ENCODE measurements at regions not wholly inside any gene's neighbourhood (a gene's known extent, or its start where the extent isn't known, plus 50 kb on each side); places are given as distances from the start of the nearest gene placed in this dataset.
A peak's percentile ranks its signal among the peaks of the same experiment; 100 is the strongest.

DNA sequence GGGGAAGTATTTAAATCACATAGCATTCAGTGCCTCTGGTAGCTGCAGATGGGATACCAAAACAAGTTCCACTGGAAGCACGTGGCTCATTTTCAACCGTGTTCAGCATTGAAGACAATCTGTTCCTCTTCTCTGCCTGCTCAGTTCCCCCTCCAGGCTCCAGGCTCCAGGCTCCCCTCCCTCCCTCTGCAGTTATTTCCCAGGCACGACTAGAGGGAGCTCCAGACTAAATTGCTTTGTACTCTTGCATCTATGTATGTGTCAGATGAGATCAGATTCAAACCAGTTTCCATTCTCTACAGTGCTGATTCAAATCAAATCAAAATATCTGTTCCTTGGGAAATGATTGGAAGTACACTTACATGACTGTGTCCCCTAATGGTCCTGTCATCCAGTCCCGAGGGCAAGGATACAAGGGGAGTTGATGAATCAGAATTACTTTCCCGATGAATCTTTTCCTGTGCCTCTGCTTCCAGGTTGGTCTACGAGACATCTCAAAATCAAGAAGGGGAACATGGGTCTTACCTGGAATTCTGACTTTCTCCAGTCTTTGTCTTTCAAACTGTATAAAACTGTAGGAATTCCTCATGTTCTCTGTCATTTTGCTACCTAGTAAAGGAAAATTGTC, 600.5 kb downstream of the EDEM1 start:
- ATAC-seq: peak; percentile 79
- no peak for DNase-seq (ENCODE audit: low spot score)

DNA sequence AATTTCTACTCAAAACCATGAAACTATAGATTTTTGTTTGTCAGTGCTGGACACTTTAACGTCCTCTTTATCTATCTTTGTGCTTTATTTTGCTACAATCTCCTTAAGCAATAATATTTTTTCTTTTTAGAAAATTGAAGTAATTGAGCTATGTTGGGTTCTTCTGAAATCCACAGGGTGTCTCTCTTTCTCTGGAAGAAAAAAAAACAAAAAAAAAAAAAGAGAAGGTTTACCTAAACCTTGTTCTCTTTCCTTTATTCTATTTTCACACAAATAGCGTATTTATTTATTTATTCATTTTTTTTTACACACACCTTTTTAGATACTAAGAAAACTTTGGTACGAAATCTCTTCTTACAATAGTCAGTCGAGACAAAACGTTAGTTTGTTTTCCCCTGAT, 601.0 kb downstream of the EDEM1 start:
- no peak for ATAC-seq
- no peak for DNase-seq (ENCODE audit: low spot score)

DNA sequence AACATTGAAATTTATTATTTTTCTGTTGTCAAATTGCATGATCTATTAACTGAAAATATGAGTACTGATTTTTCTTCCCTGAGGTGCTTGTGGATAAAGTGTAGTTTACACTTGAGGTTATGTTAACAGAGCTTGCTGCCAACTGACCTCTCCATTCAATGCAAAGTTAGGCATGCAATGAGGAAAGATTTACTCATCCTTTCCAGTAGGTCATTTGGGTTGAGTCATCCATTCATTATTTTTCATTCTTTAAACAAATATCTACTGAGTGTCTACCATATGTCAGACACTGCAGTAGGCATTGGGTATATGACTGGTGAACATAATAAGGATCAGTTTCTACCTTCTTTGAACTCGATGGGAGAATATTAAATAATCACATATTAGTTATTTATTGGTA, 604.1 kb downstream of the EDEM1 start:
- ATAC-seq: no peak
- no peak for DNase-seq (ENCODE audit: low spot score)

DNA sequence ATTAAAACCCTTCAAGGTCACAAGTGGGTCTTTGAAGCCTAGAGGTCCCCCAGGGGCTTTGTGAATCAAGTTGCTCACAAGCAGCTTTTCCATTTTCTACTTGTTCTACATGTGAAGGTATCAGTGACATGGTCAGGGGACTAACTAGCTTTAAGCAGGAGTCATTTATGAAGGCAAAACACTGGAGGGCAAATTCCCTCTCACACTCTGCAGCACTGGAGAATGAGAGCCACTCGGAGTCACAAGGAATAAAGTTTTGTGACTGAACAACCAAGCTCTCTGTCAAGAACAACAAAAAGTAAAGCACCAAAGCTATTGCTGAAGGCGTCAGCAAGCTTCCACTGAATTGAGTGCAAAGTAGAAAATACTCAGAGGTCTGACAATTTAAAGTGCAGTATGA, 609.0 kb downstream of the EDEM1 start:
- DNase-seq (ENCODE audit: low spot score) (no peak), ATAC-seq (no peak)

DNA sequence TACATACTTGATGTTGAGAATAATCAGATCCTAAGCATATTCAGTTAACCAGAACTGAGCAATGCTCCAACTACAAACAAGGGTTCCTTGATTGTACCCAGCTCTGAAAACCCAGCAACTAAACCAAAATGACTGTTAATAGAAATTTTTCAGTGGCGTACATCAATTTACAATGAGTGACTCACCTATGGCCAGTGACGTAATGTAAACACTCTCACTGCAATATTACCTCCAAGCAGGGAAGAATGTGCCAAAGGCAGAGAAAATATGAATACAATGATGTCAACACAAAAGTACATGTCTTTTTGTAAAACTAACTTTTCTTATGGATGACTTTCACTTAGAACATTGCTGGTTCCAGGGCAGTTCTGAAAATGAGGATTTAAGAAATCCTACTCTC, 611.3 kb downstream of the EDEM1 start:
- no peak for DNase-seq (ENCODE audit: low spot score)
- ATAC-seq: no peak

DNA sequence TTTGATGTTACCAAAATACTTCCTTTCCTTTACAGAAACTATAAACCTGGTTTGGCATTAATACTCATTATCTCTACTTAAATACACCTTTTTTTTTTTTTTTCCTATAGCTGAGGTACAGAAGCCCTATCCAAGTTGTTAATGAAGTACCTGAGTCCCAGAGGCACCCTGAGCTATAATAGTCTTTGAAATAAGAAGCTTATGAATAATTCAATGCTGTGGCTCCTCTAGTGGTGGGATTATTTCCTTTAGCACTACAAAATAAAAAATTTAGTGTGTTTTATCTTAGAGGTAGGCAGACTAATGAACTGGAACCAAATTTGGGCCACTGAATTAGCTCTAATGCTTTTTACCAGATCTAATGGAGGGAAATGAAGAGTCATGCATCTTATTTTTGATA, 611.9 kb downstream of the EDEM1 start:
- DNase-seq (ENCODE audit: low spot score): no peak
- ATAC-seq: no peak

DNA sequence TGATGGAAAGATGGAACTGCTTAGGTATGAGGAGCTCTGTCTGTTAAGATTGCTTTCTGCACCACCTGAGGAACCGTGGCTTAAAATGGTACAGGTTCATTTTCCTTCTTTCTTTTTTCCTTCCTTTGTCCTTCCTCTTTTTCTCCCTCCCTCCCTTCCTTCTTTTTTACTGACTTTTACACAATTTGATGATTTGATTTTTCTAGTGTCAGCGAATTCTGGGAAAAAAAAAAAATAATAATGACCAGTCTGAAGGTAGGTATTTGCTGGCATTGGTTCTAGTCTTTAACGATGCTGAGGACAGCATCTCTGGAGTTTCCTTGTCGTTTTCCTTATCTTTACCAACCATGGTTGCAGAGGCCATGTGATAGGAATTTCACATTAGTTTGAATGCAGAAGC, 613.5 kb downstream of the EDEM1 start:
- no peak for ATAC-seq
- no peak for DNase-seq (ENCODE audit: low spot score)

DNA sequence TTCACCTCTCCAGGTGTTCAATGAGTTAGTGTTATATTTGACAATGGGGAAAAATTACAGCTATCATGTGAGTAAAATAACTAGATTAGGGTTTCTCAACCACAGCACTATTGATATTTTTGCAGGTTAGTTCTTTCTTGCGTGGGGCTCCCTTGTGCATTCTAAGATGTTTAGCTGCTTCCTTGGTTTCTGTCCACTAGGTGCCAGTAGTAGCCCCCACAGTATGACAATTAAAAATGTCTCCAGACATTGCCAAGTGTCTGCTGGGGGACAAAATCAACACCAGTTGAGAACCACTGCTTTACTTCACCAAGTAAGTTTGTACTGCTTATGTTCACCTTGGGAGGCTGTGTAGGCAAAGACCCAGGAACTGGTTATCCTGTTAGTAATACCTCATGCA, 618.7 kb downstream of the EDEM1 start:
- DNase-seq (ENCODE audit: low spot score) (no peak), ATAC-seq (peak; percentile 34)

DNA sequence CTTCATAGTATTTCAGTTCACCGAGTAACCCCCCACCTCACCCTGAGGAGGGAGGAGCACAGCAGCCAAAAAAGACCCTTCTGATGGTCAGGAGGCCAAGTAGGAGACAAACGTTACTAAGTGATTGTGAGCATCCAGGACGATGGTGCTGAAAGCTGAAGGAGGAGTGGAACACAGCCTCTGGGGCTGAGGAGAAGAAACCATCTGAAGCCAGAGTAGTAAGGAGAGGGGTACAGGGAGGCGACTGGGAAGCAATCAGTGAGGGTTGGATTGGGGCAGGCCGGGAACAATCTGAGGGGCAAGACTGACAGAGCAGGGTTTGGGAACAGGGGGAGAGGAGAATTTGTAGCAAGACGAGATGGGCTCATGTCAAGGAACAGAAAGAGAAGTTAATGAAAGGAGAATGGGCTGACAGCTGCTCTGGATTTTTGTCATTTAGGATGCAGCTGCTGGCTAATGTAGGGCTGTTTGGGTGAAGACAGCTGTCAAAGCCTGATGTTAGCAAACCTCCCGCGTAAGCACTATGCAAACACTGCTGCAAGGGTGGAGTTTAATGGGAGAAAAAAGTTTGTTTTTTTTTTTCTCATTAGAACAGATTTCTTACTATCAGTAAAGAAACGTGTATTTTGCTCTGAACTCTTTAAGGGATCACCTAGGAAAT, 622.2 kb downstream of the EDEM1 start:
- DNase-seq (ENCODE audit: low spot score): no peak
- ATAC-seq: no peak

DNA sequence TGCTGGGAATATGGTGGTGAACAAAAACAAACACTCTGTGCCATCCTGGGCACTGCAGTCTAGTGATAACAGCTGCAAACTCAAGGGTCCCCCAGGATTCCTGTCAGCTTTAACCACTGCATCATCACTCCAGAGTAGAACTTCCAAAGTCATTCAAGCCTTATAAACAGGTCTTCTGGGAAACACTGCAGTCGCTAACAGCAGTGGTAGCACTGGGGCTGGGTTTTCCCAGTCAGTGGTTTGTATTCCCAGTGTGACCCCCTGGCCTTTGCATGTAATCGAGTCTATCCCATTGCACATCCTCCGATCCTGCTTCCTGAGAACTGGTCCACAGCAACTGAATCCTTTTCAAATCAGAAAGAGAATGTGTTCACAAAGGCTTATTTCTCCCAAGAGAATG, 623.5 kb downstream of the EDEM1 start:
- DNase-seq (ENCODE audit: low spot score): no peak
- no peak for ATAC-seq

DNA sequence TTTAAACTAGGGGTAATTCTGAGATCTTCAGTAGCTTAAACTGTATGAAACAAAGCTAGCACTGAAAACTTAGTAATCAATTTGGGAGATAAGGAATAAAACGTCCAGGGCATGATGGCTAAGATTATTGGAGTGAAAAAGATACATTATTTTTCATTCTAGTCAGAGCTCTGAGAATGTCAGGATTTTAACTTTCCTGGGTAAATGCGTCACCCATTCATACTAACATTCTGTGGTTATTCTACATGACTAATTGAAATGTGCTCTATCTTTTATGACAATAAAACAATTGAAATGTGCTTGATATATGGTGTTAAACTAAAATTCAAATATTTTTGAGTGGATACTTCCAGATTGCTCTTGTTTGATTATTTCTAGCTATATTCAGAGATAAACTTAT, 626.0 kb downstream of the EDEM1 start:
- no peak for ATAC-seq
- no peak for DNase-seq (ENCODE audit: low spot score)

DNA sequence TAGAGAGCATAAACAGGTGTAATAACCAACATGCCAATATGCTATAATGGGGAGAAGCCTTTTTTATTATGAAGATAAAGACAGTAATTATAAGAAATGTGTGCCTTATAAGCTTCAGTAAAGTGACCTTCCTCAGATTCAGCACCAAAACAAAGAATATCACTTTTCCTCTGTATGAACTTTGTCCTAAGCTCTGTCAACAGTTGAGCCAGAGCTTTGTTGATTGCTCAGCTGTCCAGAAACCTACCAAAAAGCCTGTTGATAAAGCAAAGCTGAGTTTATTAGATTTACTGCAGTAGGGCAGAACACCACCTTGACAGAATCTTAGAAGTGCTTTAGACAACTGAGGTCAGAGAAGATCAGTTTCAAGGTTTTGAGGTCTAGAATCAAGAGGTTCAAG, 635.3 kb downstream of the EDEM1 start:
- ATAC-seq: peak; percentile 83
- DNase-seq (ENCODE audit: low spot score): no peak

DNA sequence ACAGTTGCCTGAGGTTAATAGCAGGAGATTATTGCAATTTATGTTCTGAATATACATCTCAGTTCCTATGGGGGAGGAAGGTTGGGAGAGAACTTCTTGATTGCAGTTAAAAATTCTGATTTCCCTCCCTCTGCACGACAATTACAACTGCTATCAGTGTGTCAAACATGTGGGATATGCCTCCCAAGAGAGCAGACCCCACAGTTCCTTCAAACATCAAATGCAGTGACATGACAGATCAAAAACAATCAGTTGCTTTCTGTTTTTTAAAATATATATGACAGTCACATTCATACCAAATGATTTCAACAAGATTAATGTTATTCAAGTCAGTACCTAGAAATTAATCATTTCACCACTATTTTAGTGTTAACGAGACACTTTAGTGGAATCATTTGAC, 639.0 kb downstream of the EDEM1 start:
- no peak for ATAC-seq
- no peak for DNase-seq (ENCODE audit: low spot score)

DNA sequence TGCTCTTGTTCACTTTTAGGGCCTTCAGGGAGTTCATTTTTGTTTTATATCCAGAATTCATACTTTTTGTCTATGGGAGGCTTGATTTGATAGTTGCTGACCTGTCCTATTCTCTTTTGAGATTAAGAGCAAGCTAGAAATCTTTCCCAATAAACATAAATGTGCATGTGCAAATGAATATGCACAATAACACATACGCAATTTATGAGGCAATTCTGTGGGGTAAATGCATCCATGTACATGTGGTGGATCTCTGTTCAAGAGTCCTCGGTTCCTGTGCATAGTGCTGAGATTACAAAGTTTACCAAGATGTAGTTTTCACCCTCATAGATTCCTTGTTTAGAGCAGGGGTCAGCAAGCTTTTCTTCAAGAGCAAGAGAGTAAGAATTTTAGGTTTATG, 640.7 kb downstream of the EDEM1 start:
- DNase-seq (ENCODE audit: low spot score): no peak
- ATAC-seq: no peak

DNA sequence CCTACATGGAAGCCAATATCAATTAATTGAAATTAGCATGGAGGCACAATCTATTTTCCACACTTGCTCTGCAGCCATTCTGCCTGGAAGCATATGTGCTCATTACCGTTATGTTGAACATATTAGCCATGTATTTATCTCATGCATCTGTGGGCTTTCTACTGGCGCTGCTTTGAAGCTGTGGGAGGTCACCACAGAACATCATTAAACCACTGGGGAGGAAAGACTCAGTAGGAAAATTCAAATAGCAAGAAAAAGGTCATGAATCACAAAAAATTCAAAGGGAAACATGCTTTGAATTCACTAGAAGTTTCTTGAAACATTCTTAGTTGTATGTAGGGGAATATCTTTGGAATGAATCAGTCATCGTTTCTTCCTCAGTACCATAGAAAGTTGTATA, 652.5 kb downstream of the EDEM1 start:
- DNase-seq (ENCODE audit: low spot score) (no peak), ATAC-seq (no peak)

DNA sequence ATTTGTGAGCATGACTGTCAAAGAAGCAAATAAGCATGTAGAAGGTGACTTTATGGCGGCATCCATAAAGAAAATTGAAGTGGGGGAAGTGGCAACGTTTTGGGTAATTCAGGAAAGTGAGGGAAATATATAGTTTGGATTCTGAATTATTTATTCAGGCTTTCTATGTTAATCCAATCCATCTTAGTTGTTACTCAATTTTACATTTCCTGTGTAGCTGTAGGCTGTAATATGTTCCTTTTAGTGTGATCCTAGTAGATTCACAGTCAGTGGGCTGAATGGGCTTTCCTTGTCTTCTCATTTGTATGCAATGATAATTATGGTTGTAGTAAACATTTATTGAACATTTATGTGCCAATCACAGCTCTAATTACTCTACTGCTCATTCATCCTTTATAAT, 654.1 kb downstream of the EDEM1 start:
- DNase-seq (ENCODE audit: low spot score) (no peak), ATAC-seq (no peak)

DNA sequence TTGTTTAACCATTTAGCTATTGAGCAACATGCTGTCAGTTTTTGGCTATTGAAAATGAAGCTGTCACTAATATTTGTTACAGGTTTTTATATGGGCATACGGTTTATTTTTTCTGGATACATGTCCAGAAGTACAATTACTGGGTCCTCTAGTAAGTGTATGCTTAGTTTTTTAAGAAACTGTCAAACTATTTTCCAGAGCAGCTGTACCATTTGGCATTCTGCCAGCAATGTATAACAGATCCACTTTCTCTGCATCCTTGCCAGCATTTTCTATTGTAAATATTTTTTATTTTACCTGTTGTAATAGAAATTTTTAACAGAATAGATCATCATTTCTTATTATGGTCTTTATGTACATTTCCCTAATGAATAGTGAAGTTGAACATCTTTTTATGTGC, 658.8 kb downstream of the EDEM1 start:
- no peak for DNase-seq (ENCODE audit: low spot score)
- no peak for ATAC-seq

DNA sequence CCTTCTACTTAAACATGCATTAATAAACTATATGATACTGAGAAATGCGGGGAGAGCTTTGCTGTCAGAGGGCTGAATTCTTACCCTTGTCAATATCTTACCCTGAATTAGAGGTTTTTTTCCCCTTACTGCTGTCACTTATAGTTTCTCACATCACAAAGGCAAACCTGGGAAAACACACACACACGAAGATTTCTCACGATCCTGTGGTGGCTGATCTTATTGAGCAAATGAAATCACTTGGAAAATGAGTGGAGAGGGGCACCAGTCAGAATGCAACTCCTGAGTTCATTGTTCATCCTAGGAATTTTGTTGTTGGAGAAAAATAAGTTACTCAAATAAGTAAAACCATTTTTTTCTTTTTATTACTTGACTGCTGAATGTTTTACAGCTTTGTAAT, 673.6 kb downstream of the EDEM1 start:
- ATAC-seq: no peak
- DNase-seq (ENCODE audit: low spot score): no peak

DNA sequence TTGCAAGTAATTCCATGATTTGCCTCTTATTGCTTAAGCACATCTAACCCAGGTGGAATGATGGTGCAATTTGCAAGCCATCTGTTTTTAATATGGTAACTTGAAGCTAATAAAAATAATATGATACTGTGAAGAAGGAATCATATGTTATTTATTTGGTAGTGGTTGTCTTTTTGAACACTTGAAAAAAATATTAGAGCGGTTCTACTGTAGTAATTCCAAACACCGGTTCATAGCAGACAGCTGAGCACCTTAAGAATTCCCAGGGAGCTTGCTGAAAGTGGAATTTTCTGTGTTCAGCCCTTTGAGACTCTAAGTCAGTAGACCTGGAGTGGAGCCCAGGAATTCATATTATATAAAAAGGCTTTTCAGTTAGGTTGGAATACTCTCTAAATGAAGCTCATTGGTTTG, 687.4 kb downstream of the EDEM1 start:
- no peak for ATAC-seq
- DNase-seq (ENCODE audit: low spot score): no peak

DNA sequence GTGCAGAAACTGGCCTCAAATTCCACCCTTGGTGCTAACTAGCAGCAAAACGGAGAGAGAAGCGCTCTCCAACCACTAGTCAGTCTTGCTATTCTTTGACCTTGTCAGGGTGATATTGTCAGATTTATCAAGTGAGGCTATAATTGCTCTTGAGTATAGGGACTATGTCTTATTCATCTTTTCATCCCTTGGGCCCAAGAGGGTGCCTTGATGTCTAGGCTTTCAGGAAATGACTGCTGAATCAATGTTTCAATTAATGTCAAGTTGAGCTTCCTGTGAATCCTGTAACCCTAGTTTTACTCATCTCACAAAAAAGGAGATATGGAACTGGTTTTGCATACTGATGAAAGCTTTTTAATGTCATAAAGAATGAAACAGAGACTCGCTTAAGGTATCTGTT, 701.3 kb downstream of the EDEM1 start:
- no peak for DNase-seq (ENCODE audit: low spot score)
- ATAC-seq: no peak

DNA sequence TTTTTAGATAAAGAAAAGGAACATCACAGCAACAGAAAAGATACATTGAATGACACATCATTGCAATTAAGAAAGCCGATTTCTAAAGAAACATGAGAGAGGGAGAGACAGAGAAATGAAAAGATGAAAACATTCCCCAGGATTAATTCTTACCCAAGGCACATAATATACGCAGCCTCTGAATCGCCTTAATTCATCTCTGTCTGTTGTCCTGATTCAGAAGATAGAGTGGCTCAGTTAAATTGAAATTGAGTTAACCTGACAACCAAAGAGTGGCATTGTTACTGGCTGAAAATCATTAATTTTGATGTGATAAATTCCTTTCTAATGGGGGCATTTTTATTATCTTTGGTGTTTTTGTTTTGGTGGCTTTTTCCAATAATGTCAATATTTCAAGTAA, 701.9 kb downstream of the EDEM1 start:
- no peak for ATAC-seq

DNA sequence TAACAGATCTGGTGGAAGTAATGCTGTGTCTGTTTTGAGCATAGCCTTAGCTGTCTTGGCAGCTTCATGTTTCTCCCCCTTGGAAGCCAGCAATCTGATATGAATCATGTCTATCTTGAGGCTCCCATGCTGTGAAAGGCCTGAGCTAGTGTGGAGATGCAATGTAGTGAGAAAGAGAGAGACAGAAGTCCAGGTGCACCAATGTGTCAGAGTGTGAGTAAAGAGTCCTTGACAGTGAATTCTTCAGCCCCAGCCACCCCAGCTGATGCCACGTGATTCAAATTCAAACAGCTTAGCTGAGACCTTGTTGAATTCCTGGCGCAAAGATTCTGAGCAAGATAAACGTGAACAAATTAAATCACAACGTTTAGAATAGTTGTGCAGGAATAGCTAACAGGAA, 704.2 kb downstream of the EDEM1 start:
- ATAC-seq: no peak
- no peak for DNase-seq (ENCODE audit: low spot score)

More for the DNA sequence above, 701.9 kb downstream of the EDEM1 start:
- no peak for DNase-seq (ENCODE audit: low spot score)

DNA sequence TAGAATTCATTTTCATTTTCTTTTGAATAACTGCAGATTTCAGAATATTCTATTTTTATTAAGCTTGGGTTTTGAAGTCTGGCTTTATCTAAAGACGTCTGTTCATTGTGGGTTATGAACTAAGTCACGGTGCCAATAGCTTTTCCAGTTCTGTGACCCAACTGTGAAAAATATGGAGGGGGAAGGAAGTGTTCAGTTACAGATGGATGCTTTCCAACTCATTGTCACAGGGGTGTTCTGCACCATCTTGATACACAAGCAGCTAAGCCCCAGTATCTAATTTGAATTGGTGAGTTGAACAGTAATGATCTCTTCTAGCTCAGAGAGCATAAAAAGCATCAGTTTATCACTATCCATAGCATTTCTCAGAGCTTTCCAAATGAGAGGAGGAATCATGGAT, 710.6 kb downstream of the EDEM1 start:
- DNase-seq (ENCODE audit: low spot score) (no peak), ATAC-seq (no peak)
